Fibroblast of skin of left biceps (primary cell): ENCODE measurements at regions not wholly inside any gene's neighbourhood (a gene's known extent, or its start where the extent isn't known, plus 50 kb on each side); places are given as distances from the start of the nearest gene placed in this dataset.

Source experiments
- DNase-seq, 2 experiments: peaks; one replicate each; pipeline ENCODE4 v3.0.0-alpha.2; 2013; ENCODE audit warnings: low read depth in 2 of 2

DNA sequence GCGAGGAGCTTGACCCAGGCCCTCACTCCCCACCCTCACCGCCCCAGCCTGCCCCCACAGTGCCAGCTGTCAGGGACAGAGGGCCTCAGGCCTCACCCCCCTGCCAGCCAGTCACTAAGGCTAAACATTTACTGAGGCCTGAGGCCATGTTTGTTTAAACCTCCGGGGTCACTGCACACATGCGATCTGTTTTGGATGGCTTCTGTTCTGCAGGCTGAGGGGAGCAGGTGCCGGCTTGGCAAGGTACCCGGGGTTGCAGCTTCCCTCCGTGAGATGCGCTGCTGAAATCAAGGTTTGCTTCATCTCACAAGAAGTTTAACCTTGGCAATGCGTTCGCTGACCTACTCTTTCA is 103.3 kb upstream of the BOD1 start:
- DNase-seq: no peak

- DNase-seq: no peak
Measured at GRCh38 chr5:173720286-173720952, 104.0 kb upstream of the BOD1 start.

DNA sequence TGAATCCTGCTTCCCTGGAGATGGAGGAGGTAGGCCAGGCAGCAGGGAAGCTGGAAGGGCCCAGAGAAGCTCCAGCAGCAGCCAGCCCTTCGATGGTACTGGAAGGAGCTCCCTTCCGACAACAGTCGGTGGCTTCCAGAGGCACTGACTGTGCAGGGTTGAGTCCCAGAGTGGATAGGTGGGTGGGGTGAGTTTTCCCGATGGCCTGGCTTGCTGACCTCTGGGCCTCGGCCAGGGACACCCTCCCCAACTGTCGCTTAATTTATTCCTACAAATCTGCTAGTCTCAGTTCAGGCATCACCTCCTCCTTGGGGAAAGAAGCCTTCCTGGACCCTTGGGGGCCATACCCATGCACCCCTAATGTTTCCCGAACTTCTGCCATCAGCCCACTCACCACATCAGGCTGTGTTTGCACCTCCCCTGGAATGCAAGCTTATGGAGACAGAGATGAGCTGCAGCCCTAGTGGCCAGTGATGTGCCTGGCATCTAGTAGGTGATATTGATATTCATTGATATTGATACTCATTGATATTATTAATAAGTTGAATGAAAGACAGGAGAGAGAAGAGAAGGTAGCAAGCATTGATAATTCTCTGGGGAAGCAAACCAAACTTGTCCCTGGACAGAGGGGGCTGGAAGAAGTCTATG is 104.6 kb upstream of the BOD1 start:
- no peak for DNase-seq

- no peak for DNase-seq
Measured at GRCh38 chr5:173721601-173722232, 105.3 kb upstream of the BOD1 start.

GRCh38 chr5:173726846-173727557 is 110.6 kb upstream of the BOD1 start:
- DNase-seq: no peak

- DNase-seq: no peak
Measured at GRCh38 chr5:173727839-173728778, 111.7 kb upstream of the BOD1 start.

- DNase-seq: no peak
Measured at GRCh38 chr5:173729079-173729765, 112.8 kb upstream of the BOD1 start.

- no peak for DNase-seq
Measured at GRCh38 chr5:173730632-173731298, 114.3 kb upstream of the BOD1 start.

DNA sequence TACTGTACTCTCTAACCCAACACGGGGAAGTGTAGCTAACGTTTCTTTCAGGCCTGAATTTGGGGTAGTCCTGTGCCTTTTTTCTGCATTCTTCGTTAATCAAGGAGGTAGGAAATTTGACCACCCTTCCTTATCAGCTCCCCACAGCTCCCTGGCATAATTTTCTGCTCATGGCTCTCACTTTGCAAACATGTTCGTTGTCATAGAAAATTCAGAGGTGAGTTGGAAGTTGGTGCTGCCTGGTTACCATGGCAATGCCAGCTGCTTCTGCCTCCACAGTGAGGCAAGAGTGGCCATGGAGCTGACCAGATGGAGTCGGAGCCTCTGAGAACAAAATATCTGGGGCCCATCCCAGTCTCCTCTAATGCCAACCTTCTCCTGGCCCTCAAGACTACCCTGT is 116.6 kb upstream of the BOD1 start:
- DNase-seq: no peak

- no peak for DNase-seq
Measured at GRCh38 chr5:173733425-173733824, 117.0 kb upstream of the BOD1 start.

DNA sequence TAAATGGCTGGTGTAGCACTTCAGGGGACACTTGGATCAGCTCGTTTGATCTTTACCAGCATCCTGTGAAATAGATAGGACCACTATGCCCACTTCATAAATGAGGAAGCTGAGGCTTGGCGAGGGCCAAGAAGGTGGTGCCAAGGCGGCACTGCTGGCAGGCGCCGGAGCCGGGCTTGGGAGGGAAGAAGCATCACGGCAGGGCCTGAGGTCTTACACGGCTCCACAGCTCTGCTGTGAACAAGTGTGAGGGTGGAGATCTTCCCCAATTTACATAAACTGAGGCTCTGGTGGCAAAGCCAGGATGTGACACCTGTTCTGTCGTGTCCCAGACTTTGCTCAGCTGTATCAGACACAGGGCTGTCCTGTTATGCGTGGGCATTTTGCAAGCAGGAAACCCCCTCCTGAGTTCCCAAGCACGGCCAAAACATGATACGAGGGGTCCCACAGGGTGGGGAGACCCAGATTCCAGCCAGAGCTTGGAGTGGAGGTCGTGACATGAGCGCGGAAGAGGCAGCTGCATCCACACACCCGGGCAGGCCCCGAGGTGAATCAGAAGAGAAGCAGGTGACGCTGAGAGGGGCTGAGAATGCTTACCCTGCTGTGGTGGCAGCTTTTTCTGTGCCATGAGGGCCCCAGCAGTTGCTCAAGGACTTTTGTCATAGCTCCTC is 117.5 kb upstream of the BOD1 start:
- no peak for DNase-seq

DNA sequence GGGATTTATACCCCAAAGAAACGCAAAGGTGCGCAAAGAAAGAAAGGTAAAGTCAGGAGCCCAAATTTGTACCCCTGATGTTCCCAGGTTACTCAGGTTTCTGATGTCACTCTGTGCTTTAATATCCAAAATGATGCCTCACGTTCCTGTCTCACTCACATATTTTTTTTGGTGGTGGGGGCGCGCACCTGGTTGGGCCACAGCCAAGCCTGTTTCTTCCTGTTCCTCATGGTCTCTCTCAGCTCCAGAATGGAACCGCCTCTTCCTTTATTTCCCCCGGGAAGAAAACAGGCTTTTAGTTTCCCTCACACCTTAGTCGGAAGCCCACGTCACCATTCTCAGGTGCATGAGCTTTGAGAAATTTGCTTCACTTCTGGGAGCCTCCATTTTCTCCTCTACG is 118.3 kb upstream of the BOD1 start:
- DNase-seq: no peak

- no peak for DNase-seq
Measured at GRCh38 chr5:173735184-173735583, 118.7 kb upstream of the BOD1 start.

- no peak for DNase-seq
Measured at GRCh38 chr5:173735691-173736090, 119.2 kb upstream of the BOD1 start.

GRCh38 chr5:173736374-173736773 is 119.9 kb upstream of the BOD1 start:
- no peak for DNase-seq

DNA sequence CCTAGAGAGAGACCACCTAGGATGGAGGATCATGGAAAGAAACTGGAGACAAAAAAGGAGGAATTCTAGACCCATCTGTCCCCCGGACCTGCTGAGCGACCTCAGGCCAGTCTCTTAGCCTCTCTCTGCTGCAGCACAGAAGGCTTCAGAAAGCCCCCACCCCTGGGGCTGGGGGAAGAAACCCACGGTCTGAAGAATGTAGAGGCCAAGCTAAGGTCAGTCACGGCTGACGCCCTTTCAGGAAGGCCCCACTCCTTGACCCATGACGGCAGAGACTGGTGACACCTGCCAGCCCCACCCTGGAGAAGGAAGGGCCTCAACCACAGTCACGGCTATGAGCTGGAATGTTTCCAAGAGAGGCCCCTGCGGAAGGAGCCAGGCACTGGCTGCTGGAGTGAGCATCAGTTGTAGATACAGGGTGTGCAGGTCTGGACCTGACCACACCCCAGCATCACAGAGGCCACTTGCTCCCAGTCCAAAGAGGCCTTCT is 120.5 kb upstream of the BOD1 start:
- no peak for DNase-seq

GRCh38 chr5:173739741-173740140 is 123.3 kb upstream of the BOD1 start:
- DNase-seq: no peak

DNA sequence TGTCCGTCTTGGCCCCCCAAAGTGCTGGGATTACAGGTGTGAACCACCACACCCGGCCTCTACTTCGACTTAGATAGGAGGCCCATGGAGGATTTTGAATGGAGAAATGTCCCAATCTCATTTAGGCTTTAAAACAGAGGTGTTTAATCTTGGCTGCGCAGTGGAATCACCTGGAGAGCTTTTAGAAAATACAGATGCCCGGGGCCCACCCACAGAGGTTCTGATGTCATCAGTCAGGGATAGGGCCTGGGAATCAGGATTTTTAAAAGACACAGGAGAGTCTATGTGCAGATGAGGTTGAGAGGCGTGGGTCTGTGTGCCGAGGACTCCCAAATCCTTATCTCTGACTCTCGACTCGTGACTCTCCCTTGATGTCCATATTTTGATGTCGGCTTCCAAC is 124.0 kb upstream of the BOD1 start:
- DNase-seq: no peak

- no peak for DNase-seq
Measured at GRCh38 chr5:173741087-173741486, 124.6 kb upstream of the BOD1 start.
